OCI-LY3 (cell line): ENCODE measurements at regions not wholly inside any gene's neighbourhood (a gene's known extent, or its start where the extent isn't known, plus 50 kb on each side); places are given as distances from the start of the nearest gene placed in this dataset.

Source experiments
- CTCF ChIP-seq: fragments of 200-600, 300-600 bp; sonication (generic); IDR thresholded peaks from 2 replicates; pipeline ENCODE4 v1.5.1; 2014; ENCODE audit warnings: antibody characterized with exemption, low read length, low read depth
- EZH2phosphoT487 ChIP-seq: fragments of 200-600 bp; shearing (Covaris generic); IDR thresholded peaks from 2 replicates; pipeline ENCODE4 v1.6.1; 2018; ENCODE audit warnings: antibody characterized with exemption, mixed run types, low read depth

GRCh38 chr4:92183825-92184224 lies 119.9 kb upstream of the GRID2 start:
- TF ChIP-seq EZH2phosphoT487 (no peak), CTCF (no peak)
